NT2/D1 (cell line): ENCODE measurements at regions not wholly inside any gene's neighbourhood (a gene's known extent, or its start where the extent isn't known, plus 50 kb on each side); places are given as distances from the start of the nearest gene placed in this dataset.

Experiments
- SUZ12 ChIP-seq: IDR thresholded peaks from 2 replicates; pipeline ENCODE4 v1.6.1; 2011; ENCODE audit not compliant: insufficient read length, insufficient read depth; ENCODE audit errors: extremely low read depth
- YY1 ChIP-seq: IDR thresholded peaks from 2 replicates; pipeline ENCODE4 v1.6.1; 2011; ENCODE audit not compliant: insufficient read length, insufficient read depth
- ZNF274 ChIP-seq: IDR thresholded peaks from 2 replicates; pipeline ENCODE4 v1.6.1; 2011; ENCODE audit warnings: mild to moderate bottlenecking, low read depth, low read length

- no peak for TF ChIP-seq ZNF274
- no peak for TF ChIP-seq YY1
- TF ChIP-seq SUZ12, result no peak
Observed at GRCh38 chr17:77434136-77435114, 293.7 kb downstream of the SEC14L1 start.
